ENCODE measurements at regions not wholly inside any gene's neighbourhood (a gene's known extent, or its start where the extent isn't known, plus 50 kb on each side); places are given as distances from the start of the nearest gene placed in this dataset.
"Not testable (repeated sequence)": the region's sequence is repeated elsewhere in the genome, so short reads cannot be mapped to it uniquely, and the experiment has no call there.

DNA sequence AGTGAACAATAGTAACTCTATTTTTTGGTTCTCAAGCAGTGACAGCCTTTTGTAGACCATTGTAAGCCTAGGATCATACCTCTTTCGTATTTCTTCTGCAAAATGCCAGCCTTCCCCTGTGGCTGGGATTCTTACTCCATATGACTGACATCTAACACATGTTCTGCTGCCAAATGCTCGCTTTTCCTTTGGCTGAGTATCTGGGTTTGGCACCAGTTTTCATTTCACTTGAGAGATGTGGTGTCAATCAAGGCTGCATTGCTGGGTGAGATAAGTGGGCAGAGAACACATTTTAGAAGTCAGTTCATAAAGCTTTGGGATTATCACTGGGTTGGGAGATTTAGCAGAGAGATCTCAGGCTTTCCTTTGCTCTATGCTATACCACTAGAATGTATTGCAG, 514.7 kb upstream of the SGO1 start:
- DNase-seq = no peak

DNA sequence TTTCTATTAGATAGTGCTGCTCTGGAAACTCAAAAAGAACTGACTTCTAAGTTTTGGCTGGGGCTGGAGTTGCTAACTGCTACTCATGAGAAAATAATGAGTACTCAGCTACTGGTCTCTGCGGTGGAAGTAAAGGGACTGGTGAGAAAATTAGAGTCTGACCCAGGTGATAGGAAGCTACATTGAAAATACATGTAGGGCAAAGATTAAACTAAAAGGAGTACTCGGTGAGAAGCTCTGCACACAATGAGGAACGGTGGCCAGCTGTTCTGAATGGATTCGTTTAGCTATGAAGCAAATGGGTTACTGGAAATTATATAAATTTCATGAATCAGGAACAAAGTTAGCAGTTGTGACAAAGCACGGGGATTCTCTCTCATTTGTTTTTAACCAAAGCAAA, 512.9 kb upstream of the SGO1 start:
- DNase-seq = no peak

DNA sequence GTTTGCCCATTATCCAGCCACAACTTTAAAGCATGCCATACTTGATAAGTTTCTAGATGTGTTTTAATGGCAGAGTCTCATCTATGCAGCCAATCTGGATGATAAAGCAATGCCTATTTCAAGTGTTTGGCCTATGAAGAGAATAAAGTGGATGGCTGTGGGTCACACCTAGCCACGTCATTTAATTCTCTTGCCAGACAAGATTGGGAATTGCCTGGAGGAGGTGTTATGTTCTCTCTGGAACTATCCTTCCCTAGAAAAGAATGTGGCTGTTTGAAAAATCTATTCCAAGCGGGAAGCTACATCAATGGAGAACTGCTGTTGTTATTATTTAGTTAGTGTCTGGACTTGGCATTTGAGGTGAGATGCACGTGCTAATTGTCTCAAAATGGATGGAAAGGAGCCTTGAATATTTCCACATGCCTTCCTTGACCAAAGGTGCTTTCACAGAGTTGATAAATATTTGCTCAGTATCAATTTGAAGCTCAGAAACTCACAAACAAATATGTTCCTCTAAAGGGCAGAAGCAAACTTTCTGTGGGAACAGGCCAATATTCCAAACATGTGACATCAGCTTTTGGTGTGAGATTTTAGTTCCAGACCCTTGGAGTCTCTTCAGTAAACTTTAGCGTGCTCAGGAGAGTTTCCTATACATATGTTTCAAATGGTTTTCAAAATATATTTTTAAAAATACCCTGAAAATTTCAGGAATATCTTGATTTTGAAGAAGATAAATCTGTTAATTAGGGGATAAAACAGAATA, 510.6 kb upstream of the SGO1 start:
- DNase-seq = no peak

DNA sequence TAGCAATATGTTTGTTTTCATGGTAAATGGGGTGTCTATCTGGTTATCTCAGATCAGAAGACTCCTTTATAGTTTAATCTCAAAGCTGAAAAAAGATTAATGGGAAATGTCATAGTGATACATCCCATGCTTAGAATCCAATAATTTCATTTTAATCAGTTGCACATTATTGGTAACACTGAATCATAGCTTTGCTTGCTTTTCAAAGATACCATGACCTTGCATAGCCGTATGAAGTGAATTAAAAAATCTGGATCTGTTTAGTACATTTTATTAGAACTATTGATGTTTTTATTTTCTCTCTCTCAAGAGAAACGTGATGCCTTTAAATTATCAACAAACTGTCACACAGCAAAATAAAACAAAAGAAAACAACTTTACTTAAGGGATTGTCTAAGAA, 506.7 kb upstream of the SGO1 start:
- no peak for DNase-seq

DNA sequence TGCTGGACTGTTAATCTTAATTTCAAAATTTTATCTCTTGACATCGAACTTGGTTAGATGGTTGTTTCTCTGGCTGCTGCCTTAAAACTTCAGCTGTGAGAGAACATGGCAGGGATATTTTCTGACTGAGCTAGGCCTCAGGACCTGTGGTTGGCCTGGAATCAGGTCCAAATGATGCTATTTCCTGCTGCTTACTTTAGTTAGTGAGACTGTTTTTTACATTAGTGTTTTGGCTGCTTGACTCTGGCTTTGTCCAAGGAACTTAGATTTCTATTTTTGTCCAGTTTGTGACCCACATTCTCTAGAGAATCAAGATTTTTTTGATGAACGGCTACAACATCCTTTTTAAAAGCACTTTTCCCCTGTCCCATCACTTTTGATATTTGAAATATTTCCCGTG, 497.9 kb upstream of the SGO1 start:
- DNase-seq = no peak

DNA sequence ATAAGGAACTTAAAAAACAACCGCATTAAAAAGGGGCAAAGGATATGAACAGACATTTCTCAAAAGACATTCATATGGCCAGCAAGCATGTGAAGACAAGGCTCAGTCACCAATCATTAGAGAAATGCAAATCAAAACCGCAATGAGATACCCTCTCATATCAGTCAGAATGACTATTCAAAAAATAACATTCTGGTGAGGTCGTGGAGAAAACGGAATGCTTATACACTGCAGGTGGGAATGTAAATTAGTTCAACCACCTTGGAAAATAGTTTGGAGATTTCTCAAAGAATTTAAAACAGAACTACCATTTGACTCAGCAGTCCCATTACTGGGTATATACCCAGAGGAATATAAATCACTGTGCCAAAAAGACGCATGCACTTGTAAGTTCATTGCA, 496.6 kb upstream of the SGO1 start:
- DNase-seq = no peak

DNA sequence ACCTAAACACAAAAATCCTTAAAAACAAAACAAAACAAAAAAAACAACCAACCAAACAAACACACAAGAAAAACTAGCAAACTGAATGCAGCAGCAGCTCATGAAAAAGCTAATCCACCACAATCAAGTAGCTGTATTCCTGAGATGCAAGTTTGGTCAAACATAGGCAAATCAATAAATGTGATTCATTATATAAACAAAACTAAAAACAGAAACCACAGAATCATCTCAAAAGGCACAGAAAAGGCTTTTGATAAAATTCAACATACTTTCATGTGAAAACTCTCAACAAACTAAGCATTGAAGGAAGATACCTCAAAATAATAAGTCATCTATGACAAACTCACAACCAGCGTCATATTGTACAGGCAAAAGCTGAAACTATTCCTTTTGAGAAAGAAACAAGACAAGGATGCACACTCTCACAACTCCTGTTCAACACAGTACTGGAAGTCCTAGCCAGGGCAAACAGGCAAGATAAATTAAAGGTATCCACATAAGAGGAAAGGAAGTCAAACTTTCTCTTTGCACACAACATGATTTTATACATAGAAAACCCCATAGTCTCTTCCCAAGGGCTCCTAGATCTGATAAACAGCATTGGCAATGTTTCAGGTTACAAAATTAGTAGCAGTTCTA, 495.1 kb upstream of the SGO1 start:
- DNase-seq = no peak

DNA sequence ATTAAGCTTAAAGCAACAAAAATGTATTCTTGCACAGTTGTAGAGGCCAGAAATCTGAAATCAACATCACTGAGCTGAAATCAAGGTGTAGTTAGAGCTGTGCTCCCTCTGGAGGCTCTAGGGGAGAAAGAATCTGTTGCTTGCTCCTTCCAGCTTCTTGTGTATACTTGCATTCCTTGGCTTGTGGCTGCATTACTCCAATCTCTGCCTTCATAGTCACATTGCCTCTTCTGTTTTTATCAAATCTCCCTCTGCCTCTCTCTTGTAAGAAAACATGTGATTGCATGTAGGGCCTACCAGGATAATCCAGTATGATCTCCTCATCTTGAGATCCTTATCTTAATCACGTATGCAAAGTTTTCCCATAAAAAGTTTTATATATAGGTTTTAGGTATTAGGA, 487.9 kb upstream of the SGO1 start:
- no peak for DNase-seq

DNA sequence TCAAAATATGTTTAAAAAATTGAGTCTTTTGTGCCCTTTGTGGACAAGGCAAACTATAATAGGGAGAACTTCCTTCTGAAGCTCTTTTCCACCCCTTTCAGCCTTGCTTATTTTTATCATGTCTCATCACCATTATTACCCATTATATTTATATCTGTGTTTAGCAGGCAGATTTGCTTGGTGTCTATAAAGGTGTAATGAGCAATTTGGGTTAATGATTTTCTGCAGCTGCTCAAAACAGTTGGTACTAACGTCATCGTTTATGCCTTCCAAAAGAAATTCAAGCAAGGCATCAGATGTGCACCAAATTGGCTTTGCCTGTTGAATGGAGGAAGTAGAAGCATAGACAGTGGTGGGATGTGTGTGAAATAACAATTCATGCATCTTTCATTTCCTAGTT, 483.7 kb upstream of the SGO1 start:
- DNase-seq = no peak

DNA sequence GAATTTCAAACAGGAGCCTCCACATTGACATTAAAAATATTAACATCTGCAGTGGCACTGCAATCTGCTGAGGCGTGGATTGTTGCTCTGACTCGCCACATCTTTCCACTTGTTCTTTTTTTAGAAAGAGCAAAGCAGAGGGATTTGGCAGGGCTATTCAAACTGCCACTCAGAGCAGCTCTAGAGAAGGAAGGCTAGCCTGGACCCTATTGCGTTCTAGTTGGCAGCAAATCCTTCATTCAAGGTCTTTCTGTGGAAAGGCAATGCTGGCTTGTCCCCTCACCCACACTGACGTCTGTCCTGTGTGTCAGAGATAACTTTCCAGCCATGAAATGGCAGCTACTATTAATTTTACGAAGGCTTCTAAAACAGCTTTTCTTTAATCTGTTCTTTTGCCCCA, 483.2 kb upstream of the SGO1 start:
- no peak for DNase-seq

DNA sequence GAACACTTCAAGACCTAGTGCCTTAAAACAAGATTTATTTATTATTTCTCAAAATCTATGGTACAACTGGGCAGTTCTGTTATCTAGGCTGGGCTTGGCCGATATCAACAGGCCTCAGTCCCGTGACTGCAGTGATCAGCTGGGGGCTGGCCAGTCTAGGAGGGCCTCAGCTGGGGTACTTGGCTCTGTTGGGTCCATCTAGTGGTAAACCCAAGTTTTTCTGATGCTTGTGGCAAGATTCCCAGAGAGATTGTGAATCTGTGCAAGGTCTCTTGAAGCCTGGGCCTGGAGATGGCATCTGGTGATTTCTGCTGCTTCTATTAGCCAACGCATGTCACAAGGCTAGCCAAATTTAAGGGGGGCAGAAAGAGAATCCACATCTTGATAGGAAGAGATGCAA, 482.4 kb upstream of the SGO1 start:
- no peak for DNase-seq

DNA sequence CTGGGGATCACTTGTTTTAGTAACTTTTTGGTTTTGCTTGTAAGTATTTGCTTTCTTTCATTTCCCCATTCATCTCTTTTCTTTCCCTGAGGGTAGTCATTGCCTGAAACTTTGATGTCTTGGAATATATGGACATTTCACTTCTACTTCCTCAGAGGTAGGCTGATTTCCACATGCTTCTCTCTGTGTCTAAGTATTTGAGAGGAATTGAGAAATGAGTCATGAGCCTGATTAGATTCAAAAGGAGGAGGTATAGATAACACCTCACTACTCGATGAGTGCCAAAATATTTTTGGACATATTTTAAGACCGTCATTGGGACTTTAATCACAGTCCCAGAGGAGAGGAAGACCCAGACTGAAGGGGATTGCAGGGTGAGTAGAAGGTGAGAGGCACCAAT, 480.1 kb upstream of the SGO1 start:
- no peak for DNase-seq

DNA sequence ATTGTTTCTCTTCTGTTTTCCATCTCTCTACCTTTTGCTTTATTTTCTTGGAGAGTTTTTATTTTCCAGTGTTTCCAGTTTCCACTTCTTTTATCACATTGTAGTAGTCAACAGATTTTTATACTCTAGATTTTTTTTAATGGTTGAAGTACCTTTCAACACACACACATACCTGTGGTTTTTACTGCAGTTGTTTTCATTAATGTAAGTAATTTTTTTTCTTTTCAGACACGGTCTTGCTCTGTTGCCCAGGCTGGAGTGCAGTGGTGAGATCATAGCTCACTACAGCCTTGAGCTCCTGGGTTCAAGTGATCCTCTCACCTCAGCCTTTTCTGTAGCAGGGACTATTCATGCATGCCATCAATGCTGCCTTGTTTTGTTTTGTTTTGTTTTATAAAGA, 472.5 kb upstream of the SGO1 start:
- DNase-seq = no peak

DNA sequence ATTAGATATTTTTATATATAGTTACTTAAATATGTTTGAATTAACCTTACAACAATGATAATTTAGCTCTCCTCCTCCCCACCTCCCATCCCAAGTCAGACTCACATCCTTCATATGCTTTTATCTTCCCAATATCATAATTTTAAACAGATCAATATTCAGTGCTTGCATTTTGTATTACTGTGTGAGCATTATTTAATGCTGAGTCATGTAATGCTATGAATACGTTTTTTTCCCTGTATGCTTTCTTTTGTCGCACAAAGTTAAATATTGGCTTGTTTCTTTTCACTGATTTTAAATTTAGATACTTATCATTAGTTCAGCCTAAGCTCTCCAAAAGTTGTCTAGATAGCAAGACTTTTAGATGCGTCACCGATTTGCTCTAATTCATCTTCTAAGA, 471.6 kb upstream of the SGO1 start:
- DNase-seq = no peak

DNA sequence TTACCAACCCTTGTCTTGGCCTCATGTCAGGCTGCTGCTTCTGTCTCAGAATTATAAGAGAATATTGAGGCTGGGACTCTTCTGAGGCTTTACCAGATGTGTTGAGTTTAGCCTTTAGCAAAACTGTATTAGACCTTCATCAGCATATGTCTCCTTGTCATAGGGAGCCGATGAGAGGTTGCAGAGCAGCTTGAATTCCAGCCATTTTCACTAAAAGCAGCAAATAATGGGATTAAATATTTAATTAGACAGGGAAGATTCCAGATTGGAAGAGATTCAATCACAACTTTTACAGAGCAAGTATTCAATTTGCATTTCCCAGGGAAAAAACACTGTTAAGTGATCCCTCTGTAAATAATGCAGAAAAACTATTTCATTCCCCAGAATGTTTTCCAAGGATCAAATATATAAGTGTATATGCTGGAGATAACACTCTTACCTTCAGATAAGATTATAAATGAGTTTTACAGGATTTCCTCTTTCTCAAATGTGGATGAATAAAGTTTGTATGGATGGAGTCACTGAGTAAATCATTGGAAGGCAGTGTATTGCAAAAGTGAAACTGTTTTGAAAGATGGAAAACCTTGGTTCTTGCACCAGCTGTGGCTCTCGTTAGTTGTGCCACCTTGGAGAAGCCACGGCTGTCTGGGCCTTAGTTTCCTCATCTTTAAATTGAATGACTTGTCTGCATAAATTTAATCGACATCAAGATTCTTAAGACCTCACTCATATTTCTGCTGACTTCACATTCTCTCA, 466.4 kb upstream of the SGO1 start:
- DNase-seq = no peak

DNA sequence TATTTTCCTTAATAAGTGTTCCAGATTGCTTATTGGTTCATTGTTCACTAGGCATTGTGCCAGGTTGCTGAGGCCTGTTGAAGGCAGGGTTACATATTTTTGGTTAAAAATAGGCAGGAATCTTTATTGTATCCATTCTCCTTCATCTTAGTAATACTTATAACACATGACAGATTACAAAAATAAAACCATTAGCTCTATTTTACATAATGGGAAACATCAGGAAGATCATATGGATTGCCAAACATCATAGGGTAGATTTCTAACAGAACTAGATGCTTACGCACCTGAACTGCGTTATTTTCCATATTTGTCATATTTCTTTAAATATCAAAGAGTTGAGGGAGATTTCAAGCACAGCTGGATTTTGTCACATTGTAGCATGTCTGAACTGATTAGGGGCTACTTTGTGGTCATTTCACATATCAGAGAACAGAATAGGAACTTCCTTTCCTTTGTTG, 462.9 kb upstream of the SGO1 start:
- DNase-seq = no peak

DNA sequence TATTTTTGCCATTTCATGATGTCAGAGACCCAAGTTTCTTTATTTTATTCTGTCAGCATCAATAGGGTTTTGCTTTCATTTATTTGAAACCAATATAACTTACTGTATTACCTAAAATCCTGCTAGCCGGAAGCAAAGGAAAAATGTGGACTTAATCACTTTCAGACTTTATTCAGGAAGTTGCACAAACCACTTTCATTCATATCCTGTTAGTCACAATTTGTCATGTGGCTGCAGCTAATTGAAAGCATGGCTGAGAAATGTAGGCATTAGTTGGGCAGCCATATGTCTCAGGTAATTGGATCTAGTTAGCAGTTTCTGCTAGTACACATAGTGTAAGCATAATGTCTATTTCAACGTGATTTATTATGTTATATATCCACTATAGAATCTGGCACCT, 462.3 kb upstream of the SGO1 start:
- no peak for DNase-seq

DNA sequence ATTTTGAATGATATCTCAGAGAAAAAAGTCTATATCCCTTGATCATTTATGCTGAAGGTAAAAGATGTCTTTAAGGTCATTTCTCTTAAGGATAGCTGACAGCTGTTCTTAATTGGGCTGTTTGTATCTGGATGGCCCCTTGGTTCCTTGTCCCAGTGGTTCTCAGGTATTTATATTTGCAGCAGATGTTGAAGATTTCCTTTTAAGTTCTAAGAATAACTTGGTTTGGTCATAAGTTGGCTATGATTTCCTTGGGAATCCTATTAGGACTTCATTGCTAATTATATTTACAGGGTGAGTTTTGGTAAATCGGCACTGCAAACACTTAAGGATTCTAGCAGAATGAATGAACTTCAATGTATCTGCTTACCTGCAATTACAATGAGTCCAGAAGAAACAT, 460.4 kb upstream of the SGO1 start:
- DNase-seq = no peak

DNA sequence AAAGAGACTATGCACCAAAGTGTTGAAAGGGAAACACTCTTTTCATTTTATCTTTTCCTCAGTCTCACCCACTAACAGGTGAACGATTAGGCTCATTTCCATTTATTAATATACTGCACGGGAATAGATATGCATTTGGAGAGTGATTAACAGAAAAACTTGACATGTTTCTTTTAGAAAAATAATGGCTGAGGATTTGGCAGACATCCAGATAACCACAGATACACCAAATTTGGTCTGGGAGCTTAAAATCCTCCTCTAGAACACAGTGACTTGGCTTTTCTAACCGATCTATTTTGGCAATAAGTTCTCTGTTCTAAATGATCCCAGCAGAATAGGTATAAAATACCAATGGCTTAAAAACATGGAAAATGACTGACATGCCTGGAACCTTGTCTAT, 459.3 kb upstream of the SGO1 start:
- DNase-seq = no peak

DNA sequence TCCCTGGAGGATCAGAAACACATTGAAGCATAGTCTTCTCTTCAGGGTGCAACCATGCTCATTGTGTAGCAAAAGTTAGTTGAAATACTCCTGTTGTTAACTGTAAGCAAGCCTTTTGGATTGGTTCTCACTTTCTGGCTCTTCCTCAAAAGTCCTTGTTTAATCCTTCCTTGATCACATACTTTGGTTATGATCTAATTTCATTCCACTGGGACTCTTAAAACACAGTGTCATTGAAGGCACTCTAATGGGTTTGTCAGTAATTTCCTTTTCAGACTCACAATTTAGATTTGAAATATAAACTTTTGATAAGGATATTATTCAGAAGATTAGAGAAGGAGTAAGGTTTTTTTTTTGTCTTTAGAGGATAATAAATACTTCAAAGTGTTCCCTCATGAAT, 451.7 kb upstream of the SGO1 start:
- no peak for DNase-seq

DNA sequence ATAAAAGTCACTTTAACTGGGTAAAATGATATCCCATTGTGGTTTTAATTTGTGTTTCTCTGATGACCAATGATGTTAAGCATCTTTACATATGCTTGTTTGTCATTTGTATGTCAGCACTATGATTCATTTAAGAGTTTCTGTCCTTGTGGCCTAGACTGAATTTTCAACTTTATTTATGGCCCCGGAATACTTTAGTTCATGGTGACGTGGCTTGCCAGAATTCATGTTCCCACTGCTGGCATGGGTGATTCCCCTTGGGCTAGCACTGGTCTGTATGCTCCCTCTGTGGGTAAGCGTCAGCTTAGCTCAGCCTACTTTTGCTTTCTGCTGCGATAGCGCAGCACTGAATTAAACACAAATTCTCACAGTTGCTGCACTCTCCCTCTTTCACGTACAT, 436.3 kb upstream of the SGO1 start:
- no peak for DNase-seq

DNA sequence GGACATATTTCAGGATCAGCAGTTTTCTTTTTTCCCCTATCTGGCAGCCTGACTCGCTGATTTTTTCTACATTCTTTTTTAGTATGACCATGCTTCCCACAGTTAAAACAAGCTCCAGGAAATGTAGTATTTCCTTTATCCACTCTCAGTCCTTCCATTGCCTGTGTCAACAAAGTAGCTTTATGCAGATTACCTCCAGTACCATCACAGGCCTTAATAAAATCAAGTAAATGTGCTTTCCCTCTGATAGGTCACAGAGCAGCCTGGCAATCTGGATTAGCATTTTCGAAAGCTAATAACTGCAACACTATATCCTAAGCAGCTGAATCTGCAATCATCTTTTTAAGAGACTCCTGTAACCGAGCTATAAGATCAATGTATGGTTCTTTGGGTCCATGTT, 432.6 kb upstream of the SGO1 start:
- DNase-seq = not testable (repeated sequence)

DNA sequence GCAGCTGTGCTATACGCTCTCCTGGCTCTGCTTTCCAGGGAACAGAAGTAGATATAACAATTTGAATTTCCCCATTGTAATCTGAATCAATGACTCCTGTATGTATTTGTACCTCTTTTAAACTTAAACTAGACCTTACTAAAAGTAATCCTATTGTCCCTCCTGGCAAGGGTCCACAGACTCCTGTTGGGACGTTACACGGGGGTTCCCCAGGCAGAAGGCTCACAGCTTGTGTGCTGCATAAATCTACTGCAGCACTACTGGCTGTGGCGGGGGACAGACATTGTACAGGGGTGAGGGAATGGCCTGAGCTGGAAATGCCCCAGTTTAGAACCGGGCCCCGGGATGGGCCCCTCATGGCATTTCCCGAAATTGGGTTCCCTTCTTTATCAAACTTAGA, 432.2 kb upstream of the SGO1 start:
- DNase-seq = not testable (repeated sequence)

DNA sequence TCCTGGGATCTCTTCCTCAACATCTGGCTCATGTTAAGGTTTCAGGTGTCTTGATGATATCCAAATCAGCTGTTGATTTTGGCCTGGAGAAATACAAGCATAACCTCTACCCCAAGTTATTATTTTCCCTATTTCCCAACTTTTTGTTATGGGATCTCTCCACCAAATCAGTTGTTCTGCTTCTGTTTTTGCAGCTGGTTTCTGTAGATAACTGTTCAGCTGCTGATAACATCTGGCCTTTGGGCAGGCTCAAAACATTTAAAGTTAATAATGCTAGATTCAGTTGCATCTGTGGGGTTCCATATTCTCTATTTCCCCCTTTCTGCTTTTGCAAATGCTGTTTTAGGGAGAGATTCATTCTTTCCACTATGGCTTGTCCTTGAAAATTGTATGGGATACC, 430.0 kb upstream of the SGO1 start:
- DNase-seq = not testable (repeated sequence)

All from NCI-H1417 treated with DMSO at 0.1 percent for 48 hours (cell line).